Testis (tissue), 2 donors: ENCODE measurements at regions not wholly inside any gene's neighbourhood (a gene's known extent, or its start where the extent isn't known, plus 50 kb on each side); places are given as distances from the start of the nearest gene placed in this dataset.

Source experiments
- DNase-seq: peaks from one replicate; pipeline ENCODE4 v3.0.0-alpha.2; 2019
- H3K27ac ChIP-seq, 2 donors: fragments of 200-600 bp; sonication (generic); one replicate each; pipeline ENCODE4 v1.5.1; 2019
- H3K27me3 ChIP-seq: fragments of 200-600 bp; sonication (generic); one replicate; pipeline ENCODE4 v1.5.1; 2019
- H3K36me3 ChIP-seq: fragments of 200-600 bp; sonication (generic); one replicate; pipeline ENCODE4 v1.5.1; 2017; ENCODE audit warnings: low read depth; ENCODE audit errors: missing control alignments
- H3K4me1 ChIP-seq: fragments of 200-600 bp; sonication (generic); one replicate; pipeline ENCODE4 v1.5.1; 2019
- H3K4me3 ChIP-seq, 2 donors: fragments of 200-600 bp; sonication (generic); one replicate each; pipeline ENCODE4 v1.5.1; 2017 to 2019
- H3K9me3 ChIP-seq: fragments of 200-600 bp; sonication (generic); one replicate; pipeline ENCODE4 v1.5.1; 2017
- CTCF ChIP-seq, 3 experiments: fragments of 450-650 bp in 2 of 3; fragments of 200-600 bp in 1 of 3; sonication (generic) in 1 of 3; IDR thresholded peaks; one replicate each; pipeline ENCODE4 v1.5.1; 2016 to 2019; ENCODE audit warnings: antibody characterized with exemption in 3 of 3, mild to moderate bottlenecking in 2 of 3, moderate library complexity in 1 of 3
- POLR2A ChIP-seq: fragments of 450-650 bp; IDR thresholded peaks from one replicate; pipeline ENCODE4 v1.6.1; 2017; ENCODE audit warnings: antibody characterized with exemption, mild to moderate bottlenecking, moderate library complexity
- WGBS, 2 donors: methylation state at CpG; one replicate each; pipeline ENCODE4 v1.1.5; 2018; 5-methylcytosine and 5-hydroxymethylcytosine counted together
- intact Hi-C: fragments of 100-400 bp; cut with DNase I; formaldehyde crosslinking; loops from one replicate; pipeline ENCODE4 v1.15.1; 2023; ENCODE audit warnings: low total_unique reads

DNA sequence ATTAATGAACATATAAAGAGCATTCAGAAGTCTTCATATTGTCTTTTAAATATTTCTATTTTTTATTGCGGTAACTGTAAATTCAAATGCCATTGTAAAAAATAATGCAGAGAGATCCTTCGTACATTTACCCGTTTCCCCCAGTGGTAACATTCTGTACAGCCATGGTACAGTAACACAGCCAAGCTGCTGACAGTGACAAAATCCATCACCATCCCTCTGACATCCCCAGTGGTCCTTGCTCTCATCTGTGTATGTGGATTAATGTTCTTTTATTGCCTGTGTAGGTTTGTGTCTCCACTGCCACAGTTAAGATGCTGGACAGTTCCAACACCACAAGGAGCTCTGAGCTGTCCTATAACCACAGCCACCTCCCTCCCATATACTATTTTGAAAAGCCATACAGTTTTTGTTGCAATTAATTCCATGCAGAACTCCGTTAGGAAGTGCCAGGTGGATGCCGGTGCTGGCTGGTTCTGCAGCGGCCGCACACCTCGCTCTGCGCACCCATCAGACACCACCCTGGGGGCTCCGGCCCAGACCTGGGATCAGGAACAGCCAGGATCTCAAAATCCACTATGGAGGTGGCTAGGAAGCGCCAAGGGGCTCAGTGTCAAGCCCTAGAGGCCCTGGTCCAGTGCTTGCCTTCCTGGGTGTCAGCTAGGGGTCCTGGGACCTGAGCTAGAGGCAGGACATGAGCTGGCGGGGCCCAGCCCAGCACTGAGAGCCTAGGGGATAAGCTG lies 93.1 kb upstream of the PMEPA1 start:
- Histone ChIP-seq H3K27me3 (no peaks in the 10 kb centered on the region), H3K36me3 (no peaks in the 10 kb centered on the region), H3K4me1 (no peaks in the 10 kb centered on the region), H3K27ac (no peak overlapping the region), H3K4me3 (no peak overlapping the region), H3K9me3 (no peaks in the 10 kb centered on the region)
- intact Hi-C loops, result no loop called here
- TF ChIP-seq CTCF (IDR thresholded peaks at IDR 0.05) (no peak), POLR2A (no peak)
- WGBS, 2 donors, result 92 to 97% methylated on average over 9 to 11 of the region's 12 CpGs
- no peak for DNase-seq

GRCh38 chr20:57801581-57801980 lies 91.8 kb upstream of the PMEPA1 start:
- DNase-seq, result no peak
- H3K27ac ChIP-seq, result no peak overlapping the region
- H3K4me3 ChIP-seq, result no peak overlapping the region
- H3K4me1 ChIP-seq, result no peaks in the 10 kb centered on the region
- no peaks in the 10 kb centered on the region for H3K27me3 ChIP-seq
- intact Hi-C loops, result no loop called here
- no peaks in the 10 kb centered on the region for H3K9me3 ChIP-seq
- no peak for TF ChIP-seq CTCF (IDR thresholded peaks at IDR 0.05)
- TF ChIP-seq POLR2A, result no peak
- H3K36me3 ChIP-seq, result no peaks in the 10 kb centered on the region
- WGBS, 2 donors, result 74 to 75% methylated on average over 4 to 5 of the region's 5 CpGs

GRCh38 chr20:57800791-57801430 lies 91.1 kb upstream of the PMEPA1 start:
- intact Hi-C loops, result no loop called here
- WGBS, 2 donors, result 87 to 89% methylated on average over 17 of the region's 17 CpGs
- no peak for DNase-seq
- no peaks in the 10 kb centered on the region for H3K4me1 ChIP-seq
- TF ChIP-seq POLR2A, result no peak
- TF ChIP-seq CTCF (IDR thresholded peaks at IDR 0.05), result no peak
- H3K4me3 ChIP-seq, result no peak overlapping the region
- no peak overlapping the region for H3K27ac ChIP-seq
- no peaks in the 10 kb centered on the region for H3K36me3 ChIP-seq
- H3K9me3 ChIP-seq, result no peaks in the 10 kb centered on the region
- H3K27me3 ChIP-seq, result no peaks in the 10 kb centered on the region

GRCh38 chr20:57797401-57797800 lies 87.6 kb upstream of the PMEPA1 start:
- Histone ChIP-seq H3K4me3 (no peak overlapping the region), H3K36me3 (no peaks in the 10 kb centered on the region), H3K4me1 (no peaks in the 10 kb centered on the region), H3K27me3 (no peaks in the 10 kb centered on the region), H3K9me3 (no peaks in the 10 kb centered on the region), H3K27ac (no peak overlapping the region)
- no peak for DNase-seq
- intact Hi-C loops, result no loop called here
- 94 to 96% methylated on average over 1 of the region's 1 CpG for WGBS, 2 donors
- TF ChIP-seq CTCF (IDR thresholded peaks at IDR 0.05) (no peak), POLR2A (no peak)
